ENCODE measurements at regions not wholly inside any gene's neighbourhood (a gene's known extent, or its start where the extent isn't known, plus 50 kb on each side); places are given as distances from the start of the nearest gene placed in this dataset.

GRCh38 chr16:79509906-79510305 is 90.6 kb downstream of the MAF start:
- no peaks in the 10 kb centered on the region for H3K36me3 ChIP-seq (ENCODE audit: insufficient read depth, insufficient read length, low read length)
- H3K4me1 ChIP-seq (ENCODE audit: insufficient read depth, insufficient read length), result peaks cover 8% of the 10 kb centered on the region
- no peaks in the 10 kb centered on the region for H3K9me3 ChIP-seq (ENCODE audit: insufficient read depth, low read length)
- no peak overlapping the region for H3K9ac ChIP-seq (ENCODE audit: insufficient read length, low read depth)
- DNase-seq (ENCODE audit: low read depth, low spot score), result no peak
- TF ChIP-seq ZNF274 (IDR thresholded peaks at IDR 0.05; ENCODE audit: low read depth, low read length), result no peak
- no peak for TF ChIP-seq SUZ12 (IDR thresholded peaks at IDR 0.05; ENCODE audit: extremely low read depth, insufficient read depth, insufficient read length)
- no peak for TF ChIP-seq YY1 (IDR thresholded peaks at IDR 0.05; ENCODE audit: insufficient read depth, insufficient read length)
- no peak overlapping the region for H3K4me3 ChIP-seq (ENCODE audit: insufficient read length, low read depth)
- no peaks in the 10 kb centered on the region for H3K27me3 ChIP-seq (ENCODE audit: insufficient read depth, insufficient read length)

GRCh38 chr16:79509211-79509631 is 91.3 kb downstream of the MAF start:
- H3K27me3 ChIP-seq (ENCODE audit: insufficient read depth, insufficient read length), result no peaks in the 10 kb centered on the region
- DNase-seq (ENCODE audit: low read depth, low spot score), result no peak
- H3K9ac ChIP-seq (ENCODE audit: insufficient read length, low read depth), result no peak overlapping the region
- no peaks in the 10 kb centered on the region for H3K36me3 ChIP-seq (ENCODE audit: insufficient read depth, insufficient read length, low read length)
- TF ChIP-seq ZNF274 (IDR thresholded peaks at IDR 0.05; ENCODE audit: low read depth, low read length), result no peak
- TF ChIP-seq YY1 (IDR thresholded peaks at IDR 0.05; ENCODE audit: insufficient read depth, insufficient read length), result no peak
- no peak for TF ChIP-seq SUZ12 (IDR thresholded peaks at IDR 0.05; ENCODE audit: extremely low read depth, insufficient read depth, insufficient read length)
- H3K9me3 ChIP-seq (ENCODE audit: insufficient read depth, low read length), result no peaks in the 10 kb centered on the region
- peaks cover 8% of the 10 kb centered on the region for H3K4me1 ChIP-seq (ENCODE audit: insufficient read depth, insufficient read length)
- H3K4me3 ChIP-seq (ENCODE audit: insufficient read length, low read depth), result no peak overlapping the region

- H3K27me3 ChIP-seq (ENCODE audit: insufficient read depth, insufficient read length), result no peaks in the 10 kb centered on the region
- H3K4me1 ChIP-seq (ENCODE audit: insufficient read depth, insufficient read length), result peaks cover 8% of the 10 kb centered on the region
- no peak overlapping the region for H3K4me3 ChIP-seq (ENCODE audit: insufficient read length, low read depth)
- H3K9me3 ChIP-seq (ENCODE audit: insufficient read depth, low read length), result no peaks in the 10 kb centered on the region
- TF ChIP-seq YY1 (IDR thresholded peaks at IDR 0.05; ENCODE audit: insufficient read depth, insufficient read length), result no peak
- no peaks in the 10 kb centered on the region for H3K36me3 ChIP-seq (ENCODE audit: insufficient read depth, insufficient read length, low read length)
- DNase-seq (ENCODE audit: low read depth, low spot score), result no peak
- H3K9ac ChIP-seq (ENCODE audit: insufficient read length, low read depth), result no peak overlapping the region
These were observed 92.2 kb downstream of the MAF start for GRCh38 chr16:79508294-79508693.

- TF ChIP-seq YY1 (IDR thresholded peaks at IDR 0.05; ENCODE audit: insufficient read depth, insufficient read length), result no peak
- TF ChIP-seq SUZ12 (IDR thresholded peaks at IDR 0.05; ENCODE audit: extremely low read depth, insufficient read depth, insufficient read length), result no peak
- no peak for TF ChIP-seq ZNF274 (IDR thresholded peaks at IDR 0.05; ENCODE audit: low read depth, low read length)
- H3K27me3 ChIP-seq (ENCODE audit: insufficient read depth, insufficient read length), result no peaks in the 10 kb centered on the region
- no peak overlapping the region for H3K9ac ChIP-seq (ENCODE audit: insufficient read length, low read depth)
- no peak overlapping the region for H3K4me3 ChIP-seq (ENCODE audit: insufficient read length, low read depth)
- no peaks in the 10 kb centered on the region for H3K9me3 ChIP-seq (ENCODE audit: insufficient read depth, low read length)
- H3K36me3 ChIP-seq (ENCODE audit: insufficient read depth, insufficient read length, low read length), result no peaks in the 10 kb centered on the region
- peaks cover 4% of the 10 kb centered on the region for H3K4me1 ChIP-seq (ENCODE audit: insufficient read depth, insufficient read length)
- DNase-seq (ENCODE audit: low read depth, low spot score), result no peak
These were observed 95.2 kb downstream of the MAF start for GRCh38 chr16:79505344-79505743.

GRCh38 chr16:79503511-79503910 is 97.0 kb downstream of the MAF start:
- no peak for DNase-seq (ENCODE audit: low read depth, low spot score)
- TF ChIP-seq YY1 (IDR thresholded peaks at IDR 0.05; ENCODE audit: insufficient read depth, insufficient read length) (no peak), SUZ12 (IDR thresholded peaks at IDR 0.05; ENCODE audit: extremely low read depth, insufficient read depth, insufficient read length) (no peak), ZNF274 (IDR thresholded peaks at IDR 0.05; ENCODE audit: low read depth, low read length) (no peak)
- Histone ChIP-seq H3K27me3 (ENCODE audit: insufficient read depth, insufficient read length) (no peaks in the 10 kb centered on the region), H3K9me3 (ENCODE audit: insufficient read depth, low read length) (peaks cover 5% of the 10 kb centered on the region; the same call in 1 of the 2 replicates), H3K9ac (ENCODE audit: insufficient read length, low read depth) (no peak overlapping the region), H3K4me1 (ENCODE audit: insufficient read depth, insufficient read length) (peaks cover 3% of the 10 kb centered on the region), H3K36me3 (ENCODE audit: insufficient read depth, insufficient read length, low read length) (no peaks in the 10 kb centered on the region), H3K4me3 (ENCODE audit: insufficient read length, low read depth) (no peak overlapping the region)

GRCh38 chr16:79501446-79501845 is 99.1 kb downstream of the MAF start:
- peaks cover 3% of the 10 kb centered on the region for H3K4me1 ChIP-seq (ENCODE audit: insufficient read depth, insufficient read length)
- DNase-seq (ENCODE audit: low read depth, low spot score), result no peak
- H3K27me3 ChIP-seq (ENCODE audit: insufficient read depth, insufficient read length), result no peaks in the 10 kb centered on the region
- no peak for TF ChIP-seq YY1 (IDR thresholded peaks at IDR 0.05; ENCODE audit: insufficient read depth, insufficient read length)
- no peak for TF ChIP-seq SUZ12 (IDR thresholded peaks at IDR 0.05; ENCODE audit: extremely low read depth, insufficient read depth, insufficient read length)
- TF ChIP-seq ZNF274 (IDR thresholded peaks at IDR 0.05; ENCODE audit: low read depth, low read length), result no peak
- peaks cover 5% of the 10 kb centered on the region; the same call in 1 of the 2 replicates for H3K9me3 ChIP-seq (ENCODE audit: insufficient read depth, low read length)
- H3K9ac ChIP-seq (ENCODE audit: insufficient read length, low read depth), result no peak overlapping the region
- H3K4me3 ChIP-seq (ENCODE audit: insufficient read length, low read depth), result no peak overlapping the region
- no peaks in the 10 kb centered on the region for H3K36me3 ChIP-seq (ENCODE audit: insufficient read depth, insufficient read length, low read length)

- TF ChIP-seq SUZ12 (IDR thresholded peaks at IDR 0.05; ENCODE audit: extremely low read depth, insufficient read depth, insufficient read length) (no peak), YY1 (IDR thresholded peaks at IDR 0.05; ENCODE audit: insufficient read depth, insufficient read length) (no peak), ZNF274 (IDR thresholded peaks at IDR 0.05; ENCODE audit: low read depth, low read length) (no peak)
- Histone ChIP-seq H3K9me3 (ENCODE audit: insufficient read depth, low read length) (peaks cover 10% of the 10 kb centered on the region; the same call in 1 of the 2 replicates), H3K9ac (ENCODE audit: insufficient read length, low read depth) (no peak overlapping the region), H3K4me1 (ENCODE audit: insufficient read depth, insufficient read length) (peaks cover 3% of the 10 kb centered on the region), H3K36me3 (ENCODE audit: insufficient read depth, insufficient read length, low read length) (no peaks in the 10 kb centered on the region), H3K27me3 (ENCODE audit: insufficient read depth, insufficient read length) (no peaks in the 10 kb centered on the region), H3K4me3 (ENCODE audit: insufficient read length, low read depth) (no peak overlapping the region)
- no peak for DNase-seq (ENCODE audit: low read depth, low spot score)
These were observed 99.7 kb downstream of the MAF start for GRCh38 chr16:79500866-79501265.

GRCh38 chr16:79500286-79500685 is 100.3 kb downstream of the MAF start:
- peaks cover 15% of the 10 kb centered on the region; the same call in 1 of the 2 replicates for H3K9me3 ChIP-seq (ENCODE audit: insufficient read depth, low read length)
- H3K4me1 ChIP-seq (ENCODE audit: insufficient read depth, insufficient read length), result no peaks in the 10 kb centered on the region
- no peak overlapping the region for H3K9ac ChIP-seq (ENCODE audit: insufficient read length, low read depth)
- no peaks in the 10 kb centered on the region for H3K36me3 ChIP-seq (ENCODE audit: insufficient read depth, insufficient read length, low read length)
- DNase-seq (ENCODE audit: low read depth, low spot score), result no peak
- H3K27me3 ChIP-seq (ENCODE audit: insufficient read depth, insufficient read length), result no peaks in the 10 kb centered on the region
- no peak overlapping the region for H3K4me3 ChIP-seq (ENCODE audit: insufficient read length, low read depth)
- no peak for TF ChIP-seq ZNF274 (IDR thresholded peaks at IDR 0.05; ENCODE audit: low read depth, low read length)
- TF ChIP-seq YY1 (IDR thresholded peaks at IDR 0.05; ENCODE audit: insufficient read depth, insufficient read length), result no peak
- no peak for TF ChIP-seq SUZ12 (IDR thresholded peaks at IDR 0.05; ENCODE audit: extremely low read depth, insufficient read depth, insufficient read length)
